HG03159 (cell line): ENCODE measurements at regions not wholly inside any gene's neighbourhood (a gene's known extent, or its start where the extent isn't known, plus 50 kb on each side); places are given as distances from the start of the nearest gene placed in this dataset.
"Not testable (repeated sequence)": the region's sequence is repeated elsewhere in the genome, so short reads cannot be mapped to it uniquely, and the experiment has no call there.

Experiments used
- ATAC-seq: cut with Tn5 transposase; IDR thresholded peaks from one replicate; pipeline ENCODE4 v1.9.1; 2021; ENCODE audit warnings: mild to moderate bottlenecking, moderate library complexity; ENCODE audit not compliant: unreplicated experiment

DNA sequence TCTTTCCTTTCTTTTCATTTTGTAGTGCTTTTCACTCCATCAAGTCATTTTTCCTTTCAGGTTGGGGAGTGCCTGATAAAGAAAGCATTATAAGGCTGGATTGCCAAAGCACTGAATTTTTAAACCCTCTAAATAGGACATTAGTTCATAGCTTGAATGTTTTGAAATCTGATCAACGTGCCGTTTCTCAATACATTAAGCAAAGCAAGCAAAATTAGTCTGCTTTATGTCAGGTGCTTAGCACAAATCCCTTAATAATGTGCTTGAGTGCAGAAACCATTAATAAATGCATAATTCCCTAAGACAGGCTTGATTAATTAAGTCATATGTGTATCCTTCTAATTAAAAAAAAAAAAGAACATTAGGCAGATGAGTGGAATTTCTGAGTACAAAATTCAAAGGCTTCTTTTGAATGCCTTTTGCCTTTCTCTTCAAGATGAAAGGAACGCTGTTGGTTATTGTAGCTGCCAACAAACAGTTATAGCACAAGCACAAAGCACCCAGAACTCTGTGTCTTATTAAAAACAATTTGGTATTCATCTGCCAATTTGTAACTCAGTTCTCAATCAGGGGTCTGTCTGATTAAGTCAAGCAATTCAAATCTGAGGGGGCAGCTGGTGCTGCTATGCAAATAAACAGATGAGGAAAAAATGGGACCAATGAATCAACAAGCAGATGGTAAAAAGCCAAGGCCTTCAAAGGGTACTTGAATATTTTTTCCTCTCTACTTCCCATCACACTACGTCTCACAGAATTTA, 233.7 kb downstream of the TLE1 start:
- no peak for ATAC-seq

DNA sequence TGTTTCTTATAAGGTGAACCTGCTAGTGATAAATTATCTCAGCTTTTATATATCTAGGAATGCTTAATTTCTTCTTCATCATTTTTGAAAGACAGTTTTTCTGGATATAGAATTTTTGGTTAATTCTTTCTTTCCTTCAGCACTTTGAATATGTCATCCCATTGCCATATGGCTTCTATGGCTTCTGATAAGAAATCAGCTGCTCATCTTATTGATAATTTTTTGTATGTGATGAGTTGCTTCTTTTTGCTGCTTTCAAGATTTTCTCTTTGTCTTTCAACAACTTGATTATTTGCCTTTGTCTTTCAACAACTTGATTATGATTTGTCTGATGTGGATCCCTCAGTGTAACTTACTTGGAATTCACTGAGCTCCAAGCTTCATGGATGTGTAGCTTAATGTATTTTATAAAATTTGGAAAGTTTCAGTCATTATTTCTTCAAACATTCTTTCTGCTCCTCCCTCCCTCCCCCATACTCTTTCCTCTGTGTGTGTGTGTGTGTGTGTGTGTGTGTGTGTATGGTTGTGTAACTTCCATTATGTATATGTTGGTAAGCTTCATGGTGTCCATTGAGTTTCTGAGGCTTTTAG, 243.9 kb downstream of the TLE1 start:
- no peak for ATAC-seq

GRCh38 chr9:81431641-81432040, 257.7 kb downstream of the TLE1 start:
- ATAC-seq = no peak

GRCh38 chr9:81430727-81431126, 258.6 kb downstream of the TLE1 start:
- no peak for ATAC-seq

DNA sequence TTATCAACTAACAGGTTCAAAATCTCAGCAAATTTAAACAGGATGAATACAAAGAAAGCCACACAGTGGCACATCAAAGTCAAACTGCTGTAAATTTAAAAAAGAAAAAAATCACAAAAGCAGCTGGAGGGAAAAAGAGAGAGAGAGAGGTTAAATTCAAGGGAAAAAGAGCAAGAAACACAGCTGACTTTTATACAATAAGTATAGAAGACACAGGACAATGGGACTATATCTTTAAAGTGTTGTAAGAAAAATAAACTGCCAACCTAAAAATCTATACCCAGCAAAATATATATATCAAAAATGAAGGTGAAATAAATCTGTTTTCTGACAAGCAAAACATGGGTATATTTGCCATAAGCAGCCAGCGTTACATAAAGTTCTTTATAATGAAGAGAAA, 261.5 kb downstream of the TLE1 start:
- ATAC-seq = no peak

- no peak for ATAC-seq
These were observed 264.9 kb downstream of the TLE1 start for GRCh38 chr9:81424431-81424830.

DNA sequence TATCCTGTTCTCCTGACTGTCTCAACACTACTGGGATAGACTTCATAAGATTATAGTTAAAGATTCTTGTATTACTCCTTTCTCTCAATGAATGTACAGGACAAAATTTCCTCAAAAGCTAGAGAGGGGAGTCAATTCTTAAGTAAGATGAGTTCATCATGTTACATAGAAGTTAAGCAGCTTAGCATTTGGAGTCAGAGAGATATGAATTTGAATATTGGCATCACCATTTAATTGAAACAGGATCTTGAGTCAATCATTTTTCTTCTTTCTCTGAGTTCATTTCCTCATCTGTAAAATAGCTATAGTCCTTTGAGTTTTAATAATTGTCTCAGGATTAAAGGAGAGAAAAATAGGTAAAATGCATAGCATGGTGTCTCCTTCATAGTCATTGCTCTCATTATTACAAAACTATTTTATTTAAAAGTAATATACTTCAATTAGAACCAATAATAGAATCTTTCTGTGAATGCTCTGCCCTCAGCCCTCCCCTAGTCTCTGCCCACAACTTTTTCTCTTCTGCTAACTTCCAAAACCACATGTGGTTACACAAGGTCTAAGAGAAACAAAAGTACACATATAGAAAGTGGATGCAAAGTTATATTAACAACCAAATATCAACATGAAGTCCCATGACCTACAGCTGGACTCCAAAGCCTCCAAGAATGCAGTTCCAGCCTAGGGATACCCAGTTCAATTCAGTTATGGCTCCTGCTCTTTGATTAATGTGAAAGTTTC, 265.6 kb downstream of the TLE1 start:
- no peak for ATAC-seq

- ATAC-seq = not testable (repeated sequence)
These were observed 268.3 kb downstream of the TLE1 start for GRCh38 chr9:81421090-81421489.

GRCh38 chr9:81420024-81420423, 269.3 kb downstream of the TLE1 start:
- ATAC-seq = no peak

- ATAC-seq = no peak
These were observed 271.4 kb downstream of the TLE1 start for GRCh38 chr9:81417941-81418340.

GRCh38 chr9:81417299-81417675, 272.1 kb downstream of the TLE1 start:
- ATAC-seq = no peak

GRCh38 chr9:81416476-81417298, 272.7 kb downstream of the TLE1 start:
- ATAC-seq = no peak

DNA sequence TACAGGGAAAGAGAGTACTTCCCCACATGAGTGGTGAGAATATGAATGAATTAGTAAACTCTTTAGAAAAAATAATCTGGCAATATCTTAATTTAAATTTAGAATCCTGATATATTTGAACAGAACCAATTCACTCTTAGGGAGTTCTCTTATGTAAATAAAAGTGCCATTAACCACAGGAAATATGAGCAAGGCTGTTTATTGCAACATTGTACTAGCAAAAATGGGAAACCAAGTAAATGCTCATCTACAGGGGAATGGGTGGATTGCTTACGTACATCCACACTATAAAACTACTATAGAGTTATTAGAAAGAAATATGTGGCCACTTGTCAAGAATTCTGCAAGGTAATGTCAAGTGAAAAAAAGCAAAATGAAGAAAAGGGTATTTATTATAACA, 274.5 kb downstream of the TLE1 start:
- no peak for ATAC-seq

GRCh38 chr9:81411961-81412360, 277.4 kb downstream of the TLE1 start:
- ATAC-seq = no peak

DNA sequence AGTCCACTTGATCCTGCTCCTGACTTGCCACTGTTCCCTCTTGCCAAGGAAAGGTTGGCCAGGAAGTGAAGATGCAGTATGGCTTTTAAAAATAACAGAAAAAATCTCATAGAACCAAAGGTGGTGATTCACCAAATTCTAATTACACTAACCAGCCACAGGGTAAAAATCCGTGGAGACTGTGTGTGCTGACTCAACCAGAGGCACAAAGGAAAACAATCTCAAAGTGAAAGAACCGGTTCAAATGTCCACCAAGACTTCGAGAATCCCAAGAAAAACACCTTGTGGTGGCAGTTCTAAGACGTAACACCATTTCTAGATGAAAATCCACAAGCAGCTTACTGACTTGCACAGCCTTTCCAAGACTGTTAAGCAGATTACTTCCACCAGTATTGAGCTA, 279.1 kb downstream of the TLE1 start:
- ATAC-seq = no peak

DNA sequence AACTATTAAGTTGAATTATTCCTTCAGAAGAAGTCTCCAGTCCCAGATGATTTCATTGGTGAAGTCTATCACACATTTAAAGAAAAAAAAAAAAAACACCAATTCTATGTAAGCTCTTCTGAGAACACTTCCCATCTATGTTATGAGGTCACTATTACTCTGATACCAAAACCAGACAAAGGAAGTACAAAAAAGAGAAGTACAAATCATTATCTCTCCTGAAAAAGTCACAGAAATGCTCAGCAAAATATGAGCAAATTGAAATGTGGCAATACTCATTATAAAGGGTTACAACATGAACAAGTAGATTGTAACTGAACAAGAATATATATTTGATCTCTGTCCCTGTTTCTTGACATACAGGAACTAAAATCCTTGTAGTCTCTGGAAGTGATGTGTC, 280.4 kb downstream of the TLE1 start:
- ATAC-seq = no peak

GRCh38 chr9:81404931-81405598, 284.3 kb downstream of the TLE1 start:
- ATAC-seq = no peak

- no peak for ATAC-seq
These were observed 291.6 kb downstream of the TLE1 start for GRCh38 chr9:81397481-81398381.

GRCh38 chr9:81396528-81396927, 292.8 kb downstream of the TLE1 start:
- ATAC-seq = no peak

DNA sequence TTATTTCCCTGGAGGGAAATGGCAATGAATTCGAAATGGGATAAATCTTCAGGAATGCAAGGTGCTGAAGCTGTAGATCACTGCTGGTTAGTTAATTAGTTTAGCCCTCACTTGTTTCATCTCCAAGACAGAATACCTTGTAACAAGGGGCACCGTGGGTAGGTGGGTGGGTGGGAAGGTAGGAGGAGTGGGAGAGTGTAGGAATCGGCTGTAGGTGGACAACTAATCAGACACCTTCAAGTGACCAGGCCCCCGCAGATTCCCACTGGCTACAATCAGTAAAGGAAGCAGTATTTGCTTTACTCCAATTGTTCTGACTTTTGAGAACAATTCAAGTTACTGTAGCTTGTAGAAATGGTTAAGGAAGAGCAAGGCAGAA, 293.7 kb downstream of the TLE1 start:
- ATAC-seq = no peak
